ENCODE measurements at regions not wholly inside any gene's neighbourhood (a gene's known extent, or its start where the extent isn't known, plus 50 kb on each side); places are given as distances from the start of the nearest gene placed in this dataset.

DNA sequence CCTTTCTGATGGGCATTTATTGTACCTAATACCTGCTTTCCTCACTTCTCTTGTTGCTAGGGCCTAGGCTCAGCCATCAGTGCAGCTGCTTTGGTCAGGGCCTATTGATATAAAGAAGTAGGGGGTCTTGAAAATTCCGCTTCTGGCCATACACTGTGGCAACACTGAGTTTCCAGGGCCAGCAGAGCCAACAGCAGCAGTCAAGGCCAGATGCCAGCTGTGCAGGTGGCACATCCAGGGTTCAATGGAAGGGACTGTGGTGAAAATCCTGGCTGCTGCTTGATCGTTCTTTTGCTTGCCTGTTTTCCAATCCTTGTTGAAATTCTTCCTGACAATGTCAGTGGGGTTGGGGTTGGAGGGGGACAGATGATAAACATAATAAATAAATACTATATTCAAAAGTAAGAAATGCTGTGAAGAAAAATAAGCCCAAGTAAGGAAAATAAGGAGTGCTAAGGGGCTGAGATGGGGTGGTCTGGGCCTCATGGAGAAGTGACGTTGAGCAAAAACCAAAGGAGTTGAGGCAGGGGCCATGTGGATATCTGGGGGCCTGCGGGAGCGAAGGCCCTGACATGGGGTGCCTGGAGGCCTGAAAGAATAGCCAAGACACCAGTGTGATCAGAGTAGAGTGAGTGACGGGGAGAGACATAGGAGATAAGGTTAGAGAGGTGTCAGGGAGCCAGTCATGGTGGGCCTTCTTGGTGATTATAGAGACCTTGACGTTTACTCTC, 91.0 kb upstream of the ALDH1B1 start:
- no peak for TF ChIP-seq EZH2 (IDR thresholded peaks at IDR 0.05; ENCODE audit: insufficient read depth, poor library complexity, severe bottlenecking)
- no peak for TF ChIP-seq EZH2phosphoT487 (IDR thresholded peaks at IDR 0.05; ENCODE audit: insufficient read depth, low read depth)
